Prostate gland (tissue), 2 donors: ENCODE measurements at regions not wholly inside any gene's neighbourhood (a gene's known extent, or its start where the extent isn't known, plus 50 kb on each side); places are given as distances from the start of the nearest gene placed in this dataset.

Source experiments
- CTCF ChIP-seq, 4 experiments: fragments of 200-600 bp in 2 of 4; fragments of 450-650 bp in 2 of 4; sonication (generic) in 2 of 4; IDR thresholded peaks; 1 replicate in 3 of 4; 2 replicates in 1 of 4; pipeline ENCODE4 v1.5.1; 2016 to 2019; ENCODE audit warnings: antibody characterized with exemption in 4 of 4, mild to moderate bottlenecking in 2 of 4, moderate library complexity in 2 of 4
- POLR2AphosphoS5 ChIP-seq: sonication (generic); formaldehyde crosslinking; IDR thresholded peaks from one replicate; pipeline ENCODE4 v1.6.1; 2017; ENCODE audit warnings: antibody characterized with exemption

- no peak for TF ChIP-seq POLR2AphosphoS5
- no peak for TF ChIP-seq CTCF (IDR thresholded peaks at IDR 0.05)
These were observed 50.4 kb upstream of the TSPAN8 start for GRCh38 chr12:71208053-71208685.
